ENCODE measurements at regions not wholly inside any gene's neighbourhood (a gene's known extent, or its start where the extent isn't known, plus 50 kb on each side); places are given as distances from the start of the nearest gene placed in this dataset.

- no peak for FAIRE-seq
- H3K4me1 ChIP-seq (replicated peaks in 1 of 2; ENCODE audit: control insufficient read depth in 2 of 2, insufficient read depth in 2 of 2, low read length in 2 of 2) = no peaks in the 10 kb centered on the region
- no peak overlapping the region for H2AFZ ChIP-seq (ENCODE audit: low read depth, low read length)
- intact Hi-C loops (cut with micrococcal nuclease) = no loop called here
- H3K79me2 ChIP-seq (ENCODE audit: control insufficient read depth, insufficient read depth, low read length) = no peaks in the 10 kb centered on the region
- no peak overlapping the region for H3K9ac ChIP-seq (ENCODE audit: insufficient read depth in 1 of 2, low read depth in 2 of 2, low read length in 2 of 2)
- DNase-seq (ENCODE audit: extremely low read depth in 1 of 4, low spot score in 3 of 4) = no peak
- H3K36me3 ChIP-seq (ENCODE audit: control insufficient read depth, insufficient read depth, low read length) = no peaks in the 10 kb centered on the region
- H3K4me3 ChIP-seq = no peak overlapping the region
- H3K27ac ChIP-seq (ENCODE audit: extremely low read depth, low read depth, low read length) = no peak overlapping the region
- CTCF ChIA-PET (ENCODE audit: low intra/inter-chr PET ratio) = no interaction called here
- no peak overlapping the region for H3K4me2 ChIP-seq (ENCODE audit: insufficient read depth, low read length)
- no peaks in the 10 kb centered on the region for H3K27me3 ChIP-seq (ENCODE audit: control insufficient read depth in 2 of 2, insufficient read depth in 2 of 2, low read length in 2 of 2)
- no peaks in the 10 kb centered on the region for H3K9me1 ChIP-seq (ENCODE audit: control insufficient read depth, insufficient read depth, low read length)
- H3K9me3 ChIP-seq (replicated peaks; ENCODE audit: control insufficient read depth, insufficient read depth, low read depth, low read length) = no peaks in the 10 kb centered on the region
- ATAC-seq = no peak
- 0% methylated on average over 3 of the region's 3 CpGs for WGBS (ENCODE audit: insufficient coverage, low coverage, missing lambda C conversion rate)
- no peak for TF ChIP-seq BDP1 (IDR thresholded peaks at IDR 0.05; ENCODE audit: insufficient read depth, insufficient read length)
- no peak for TF ChIP-seq SMC3 (conservative IDR thresholded peaks at IDR 0.05; ENCODE audit: insufficient read depth, low read depth, low read length)
- TF ChIP-seq HLTF (IDR thresholded peaks at IDR 0.05) = no peak
- POLR2A ChIA-PET = no interaction called here
- BruUV-seq (replicated peaks) = no TSS peak
- no peaks in the 10 kb centered on the region for H4K20me1 ChIP-seq (replicated peaks; ENCODE audit: control insufficient read depth, insufficient read depth, low read length)
- in situ Hi-C loops (cut with MboI) = no loop called here
These were observed 297.3 kb downstream of the DHX15 start for GRCh38 chr4:24287096-24287495.

- Histone ChIP-seq H3K4me2 (ENCODE audit: insufficient read depth, low read length) (no peak overlapping the region), H3K4me3 (no peak overlapping the region), H3K9me1 (ENCODE audit: control insufficient read depth, insufficient read depth, low read length) (no peaks in the 10 kb centered on the region), H3K4me1 (replicated peaks in 1 of 2; ENCODE audit: control insufficient read depth in 2 of 2, insufficient read depth in 2 of 2, low read length in 2 of 2) (no peaks in the 10 kb centered on the region), H3K27ac (ENCODE audit: extremely low read depth, low read depth, low read length) (no peak overlapping the region), H2AFZ (ENCODE audit: low read depth, low read length) (no peak overlapping the region), H3K27me3 (ENCODE audit: control insufficient read depth in 2 of 2, insufficient read depth in 2 of 2, low read length in 2 of 2) (no peaks in the 10 kb centered on the region), H3K9ac (ENCODE audit: insufficient read depth in 1 of 2, low read depth in 2 of 2, low read length in 2 of 2) (no peak overlapping the region), H3K9me3 (replicated peaks; ENCODE audit: control insufficient read depth, insufficient read depth, low read depth, low read length) (no peaks in the 10 kb centered on the region), H3K36me3 (ENCODE audit: control insufficient read depth, insufficient read depth, low read length) (no peaks in the 10 kb centered on the region), H3K79me2 (ENCODE audit: control insufficient read depth, insufficient read depth, low read length) (no peaks in the 10 kb centered on the region), H4K20me1 (replicated peaks; ENCODE audit: control insufficient read depth, insufficient read depth, low read length) (no peaks in the 10 kb centered on the region)
- no peak for DNase-seq (ENCODE audit: extremely low read depth in 1 of 4, low spot score in 3 of 4)
- intact Hi-C loops (cut with micrococcal nuclease) (no loop called here), in situ Hi-C loops (cut with MboI) (no loop called here)
- ATAC-seq = no peak
- no TSS peak for BruUV-seq (replicated peaks)
- CTCF ChIA-PET (ENCODE audit: low intra/inter-chr PET ratio) = no interaction called here
- 0% methylated on average over 4 of the region's 4 CpGs for WGBS (ENCODE audit: insufficient coverage, low coverage, missing lambda C conversion rate)
- FAIRE-seq = no peak
- POLR2A ChIA-PET = no interaction called here
- TF ChIP-seq, protein P1, sequence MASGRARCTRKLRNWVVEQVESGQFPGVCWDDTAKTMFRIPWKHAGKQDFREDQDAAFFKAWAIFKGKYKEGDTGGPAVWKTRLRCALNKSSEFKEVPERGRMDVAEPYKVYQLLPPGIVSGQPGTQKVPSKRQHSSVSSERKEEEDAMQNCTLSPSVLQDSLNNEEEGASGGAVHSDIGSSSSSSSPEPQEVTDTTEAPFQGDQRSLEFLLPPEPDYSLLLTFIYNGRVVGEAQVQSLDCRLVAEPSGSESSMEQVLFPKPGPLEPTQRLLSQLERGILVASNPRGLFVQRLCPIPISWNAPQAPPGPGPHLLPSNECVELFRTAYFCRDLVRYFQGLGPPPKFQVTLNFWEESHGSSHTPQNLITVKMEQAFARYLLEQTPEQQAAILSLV (tag; IDR thresholded peaks at IDR 0.05) = no peak
- no peak for TF ChIP-seq THRAP3 (IDR thresholded peaks at IDR 0.05; ENCODE audit: borderline replicate concordance)
- TF ChIP-seq HMG20B (CRISPR knock-in tag; IDR thresholded peaks at IDR 0.05) = no peak
- TF ChIP-seq WHSC1 (IDR thresholded peaks at IDR 0.05; ENCODE audit: low read length) = no peak
- TF ChIP-seq XRCC4 (IDR thresholded peaks at IDR 0.05; ENCODE audit: extremely low read depth, insufficient read depth, insufficient read length) = no peak
- TF ChIP-seq ZHX1 (conservative IDR thresholded peaks at IDR 0.05; ENCODE audit: low read length) = no peak
- TF ChIP-seq SRSF3 (IDR thresholded peaks at IDR 0.05; ENCODE audit: insufficient read depth, low read length) = no peak
- no peak for TF ChIP-seq HDGF (IDR thresholded peaks at IDR 0.05)
- no peak for TF ChIP-seq ZNF134 (CRISPR knock-in tag; conservative IDR thresholded peaks at IDR 0.05)
- no peak for TF ChIP-seq ZNF707 (CRISPR knock-in tag; conservative IDR thresholded peaks at IDR 0.05)
- no peak for TF ChIP-seq HNRNPH1 (optimal IDR thresholded peaks at IDR 0.05; ENCODE audit: low read depth, low read length)
These were observed 298.6 kb downstream of the DHX15 start for GRCh38 chr4:24285759-24286158.
